NCI-H226 (cell line): ENCODE measurements at regions not wholly inside any gene's neighbourhood (a gene's known extent, or its start where the extent isn't known, plus 50 kb on each side); places are given as distances from the start of the nearest gene placed in this dataset.
"Not testable (repeated sequence)": the region's sequence is repeated elsewhere in the genome, so short reads cannot be mapped to it uniquely, and the experiment has no call there.

Experiments used
- DNase-seq: peaks from one replicate; pipeline ENCODE4 v3.0.0-alpha.2; 2015

GRCh38 chr4:183374950-183375555 is 52.8 kb upstream of the CLDN24 start:
- DNase-seq: no peak

GRCh38 chr4:183376381-183376780 is 54.2 kb upstream of the CLDN24 start:
- no peak for DNase-seq

GRCh38 chr4:183377491-183377890 is 55.3 kb upstream of the CLDN24 start:
- DNase-seq: no peak

- DNase-seq: not testable (repeated sequence)
These were observed 56.1 kb upstream of the CLDN24 start for GRCh38 chr4:183378347-183378746.

GRCh38 chr4:183380901-183381300 is 58.7 kb upstream of the CLDN24 start:
- no peak for DNase-seq

- no peak for DNase-seq
These were observed 60.8 kb upstream of the CDKN2AIP start for GRCh38 chr4:183383606-183384005.

- no peak for DNase-seq
These were observed 59.9 kb upstream of the CDKN2AIP start for GRCh38 chr4:183384516-183384915.

- no peak for DNase-seq
These were observed 59.5 kb upstream of the CDKN2AIP start for GRCh38 chr4:183384983-183385382.

- DNase-seq: no peak
These were observed 56.4 kb upstream of the CDKN2AIP start for GRCh38 chr4:183388021-183388420.

- no peak for DNase-seq
These were observed 55.7 kb upstream of the CDKN2AIP start for GRCh38 chr4:183388777-183389176.

- peak; percentile 5 for DNase-seq
These were observed 54.1 kb upstream of the CDKN2AIP start for GRCh38 chr4:183390374-183390773.

GRCh38 chr4:183391204-183391603 is 53.2 kb upstream of the CDKN2AIP start:
- DNase-seq: no peak

GRCh38 chr4:183392377-183392776 is 52.1 kb upstream of the CDKN2AIP start:
- DNase-seq: no peak

- no peak for DNase-seq
These were observed 51.0 kb upstream of the CDKN2AIP start for GRCh38 chr4:183393446-183393845.

GRCh38 chr4:183394166-183394951 is 50.1 kb upstream of the CDKN2AIP start:
- no peak for DNase-seq
